Stomach (tissue), 4 donors: ENCODE measurements at regions not wholly inside any gene's neighbourhood (a gene's known extent, or its start where the extent isn't known, plus 50 kb on each side); places are given as distances from the start of the nearest gene placed in this dataset.

Experiments used
- POLR2A ChIP-seq, 4 donors: fragments of 450-650 bp; IDR thresholded peaks; one replicate each; pipeline ENCODE4 v1.6.1; 2016; ENCODE audit warnings: antibody characterized with exemption in 4 of 4, control low read depth in 2 of 4, mild to moderate bottlenecking in 1 of 4, moderate library complexity in 1 of 4
- POLR2AphosphoS5 ChIP-seq, 3 donors: sonication (generic); formaldehyde crosslinking; IDR thresholded peaks; one replicate each; pipeline ENCODE4 v1.6.1; 2016; ENCODE audit warnings: antibody characterized with exemption in 3 of 3
- TF ChIP-seq, protein P1 (sequence below), 7 experiments: fragments of 450-650 bp in 4 of 7; fragments of 200-600 bp in 3 of 7; sonication (generic) in 3 of 7; IDR thresholded peaks; one replicate each; pipeline ENCODE4 v1.5.1; 2016 to 2019; ENCODE audit warnings: antibody characterized with exemption in 7 of 7, control low read depth in 2 of 7, mild to moderate bottlenecking in 1 of 7

DNA sequence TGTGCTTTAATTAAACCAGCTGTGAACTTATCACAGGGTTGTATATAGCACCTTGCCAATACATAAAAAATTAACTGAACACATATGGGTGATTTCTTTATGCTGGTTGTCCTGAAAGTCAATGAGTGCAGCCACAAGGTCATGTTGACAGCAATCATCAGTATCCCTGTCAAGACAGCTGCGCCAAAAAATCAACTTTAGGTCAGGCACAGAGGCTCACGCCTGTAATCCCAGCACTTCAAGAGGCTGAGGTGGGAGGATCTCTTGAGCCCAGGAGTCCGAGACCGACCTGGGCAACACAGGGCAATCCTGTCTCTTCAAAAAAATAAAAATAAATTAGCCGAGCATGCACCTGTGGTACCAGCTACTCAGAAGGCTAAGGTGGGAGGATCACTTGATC, 707.3 kb downstream of the SI start:
- TF ChIP-seq, protein P1, sequence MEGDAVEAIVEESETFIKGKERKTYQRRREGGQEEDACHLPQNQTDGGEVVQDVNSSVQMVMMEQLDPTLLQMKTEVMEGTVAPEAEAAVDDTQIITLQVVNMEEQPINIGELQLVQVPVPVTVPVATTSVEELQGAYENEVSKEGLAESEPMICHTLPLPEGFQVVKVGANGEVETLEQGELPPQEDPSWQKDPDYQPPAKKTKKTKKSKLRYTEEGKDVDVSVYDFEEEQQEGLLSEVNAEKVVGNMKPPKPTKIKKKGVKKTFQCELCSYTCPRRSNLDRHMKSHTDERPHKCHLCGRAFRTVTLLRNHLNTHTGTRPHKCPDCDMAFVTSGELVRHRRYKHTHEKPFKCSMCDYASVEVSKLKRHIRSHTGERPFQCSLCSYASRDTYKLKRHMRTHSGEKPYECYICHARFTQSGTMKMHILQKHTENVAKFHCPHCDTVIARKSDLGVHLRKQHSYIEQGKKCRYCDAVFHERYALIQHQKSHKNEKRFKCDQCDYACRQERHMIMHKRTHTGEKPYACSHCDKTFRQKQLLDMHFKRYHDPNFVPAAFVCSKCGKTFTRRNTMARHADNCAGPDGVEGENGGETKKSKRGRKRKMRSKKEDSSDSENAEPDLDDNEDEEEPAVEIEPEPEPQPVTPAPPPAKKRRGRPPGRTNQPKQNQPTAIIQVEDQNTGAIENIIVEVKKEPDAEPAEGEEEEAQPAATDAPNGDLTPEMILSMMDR (IDR thresholded peaks at IDR 0.05), result no peak
- TF ChIP-seq POLR2AphosphoS5 (IDR thresholded peaks at IDR 0.05) (no peak), POLR2A (IDR thresholded peaks at IDR 0.05) (no peak)
